ENCODE measurements at regions not wholly inside any gene's neighbourhood (a gene's known extent, or its start where the extent isn't known, plus 50 kb on each side); places are given as distances from the start of the nearest gene placed in this dataset.

- TF ChIP-seq CTCF (IDR thresholded peaks at IDR 0.05; ENCODE audit: insufficient read depth, low read length, poor library complexity, severe bottlenecking), result no peak
- DNase-seq (ENCODE audit: low read depth), result no peak
- H3K4me3 ChIP-seq (ENCODE audit: low read depth, low read length), result no peak overlapping the region
- no peaks in the 10 kb centered on the region for H3K36me3 ChIP-seq (ENCODE audit: control insufficient read depth, insufficient read depth, low read length)
- no peaks in the 10 kb centered on the region for H3K27me3 ChIP-seq (ENCODE audit: control insufficient read depth, insufficient read depth, low read length)
Observed at GRCh38 chr9:79446523-79447307, 125.0 kb upstream of the TLE4 start.

GRCh38 chr9:79447308-79447605 is 124.5 kb upstream of the TLE4 start:
- DNase-seq (ENCODE audit: low read depth), result no peak
- Histone ChIP-seq H3K27me3 (ENCODE audit: control insufficient read depth, insufficient read depth, low read length) (no peaks in the 10 kb centered on the region), H3K4me3 (ENCODE audit: low read depth, low read length) (no peak overlapping the region), H3K36me3 (ENCODE audit: control insufficient read depth, insufficient read depth, low read length) (no peaks in the 10 kb centered on the region)
- TF ChIP-seq CTCF (IDR thresholded peaks at IDR 0.05; ENCODE audit: insufficient read depth, low read length, poor library complexity, severe bottlenecking), result no peak

GRCh38 chr9:79447762-79448161 is 124.0 kb upstream of the TLE4 start:
- Histone ChIP-seq H3K4me3 (ENCODE audit: low read depth, low read length) (no peak overlapping the region), H3K27me3 (ENCODE audit: control insufficient read depth, insufficient read depth, low read length) (no peaks in the 10 kb centered on the region), H3K36me3 (ENCODE audit: control insufficient read depth, insufficient read depth, low read length) (no peaks in the 10 kb centered on the region)
- no peak for TF ChIP-seq CTCF (IDR thresholded peaks at IDR 0.05; ENCODE audit: insufficient read depth, low read length, poor library complexity, severe bottlenecking)
- no peak for DNase-seq (ENCODE audit: low read depth)

GRCh38 chr9:79452265-79452664 is 119.5 kb upstream of the TLE4 start:
- TF ChIP-seq CTCF (IDR thresholded peaks at IDR 0.05; ENCODE audit: insufficient read depth, low read length, poor library complexity, severe bottlenecking), result no peak
- no peak for DNase-seq (ENCODE audit: low read depth)
- H3K36me3 ChIP-seq (ENCODE audit: control insufficient read depth, insufficient read depth, low read length), result no peaks in the 10 kb centered on the region
- H3K4me3 ChIP-seq (ENCODE audit: low read depth, low read length), result no peak overlapping the region
- H3K27me3 ChIP-seq (ENCODE audit: control insufficient read depth, insufficient read depth, low read length), result no peaks in the 10 kb centered on the region

- Histone ChIP-seq H3K4me3 (ENCODE audit: low read depth, low read length) (no peak overlapping the region), H3K36me3 (ENCODE audit: control insufficient read depth, insufficient read depth, low read length) (no peaks in the 10 kb centered on the region), H3K27me3 (ENCODE audit: control insufficient read depth, insufficient read depth, low read length) (no peaks in the 10 kb centered on the region)
- no peak for TF ChIP-seq CTCF (IDR thresholded peaks at IDR 0.05; ENCODE audit: insufficient read depth, low read length, poor library complexity, severe bottlenecking)
- DNase-seq (ENCODE audit: low read depth), result no peak
Observed at GRCh38 chr9:79461712-79462111, 110.1 kb upstream of the TLE4 start.

- DNase-seq (ENCODE audit: low read depth), result no peak
Observed at GRCh38 chr9:79465156-79465555, 106.6 kb upstream of the TLE4 start.

More at GRCh38 chr9:79465156-79465555, 106.6 kb upstream of the TLE4 start:
- H3K27me3 ChIP-seq (ENCODE audit: control insufficient read depth, insufficient read depth, low read length), result no peaks in the 10 kb centered on the region
- no peak for TF ChIP-seq CTCF (IDR thresholded peaks at IDR 0.05; ENCODE audit: insufficient read depth, low read length, poor library complexity, severe bottlenecking)
- no peaks in the 10 kb centered on the region for H3K36me3 ChIP-seq (ENCODE audit: control insufficient read depth, insufficient read depth, low read length)
- H3K4me3 ChIP-seq (ENCODE audit: low read depth, low read length), result no peak overlapping the region
